HFF-Myc (cell line): ENCODE measurements at regions not wholly inside any gene's neighbourhood (a gene's known extent, or its start where the extent isn't known, plus 50 kb on each side); places are given as distances from the start of the nearest gene placed in this dataset.

ENCODE experiments used
- DNase-seq: peaks from one replicate; pipeline ENCODE4 v3.0.0-alpha.2; 2011; ENCODE audit warnings: low read depth; ENCODE audit errors: extremely low read depth
- H3K4me3 ChIP-seq: replicated peaks from 2 replicates; pipeline ENCODE4 v1.5.1; 2011; ENCODE audit warnings: low read depth, mild to moderate bottlenecking, control low read depth, low read length
- CTCF ChIP-seq: IDR thresholded peaks from 2 replicates; pipeline ENCODE4 v1.5.1; 2012; ENCODE audit warnings: mild to moderate bottlenecking, low read depth, low read length, control low read depth; ENCODE audit errors: missing control alignments

GRCh38 chr2:126778561-126779501 lies 119.9 kb upstream of the TEX51 start:
- DNase-seq, result no peak
- no peak for TF ChIP-seq CTCF
- H3K4me3 ChIP-seq, result no peak overlapping the region

GRCh38 chr2:126781206-126781605 lies 117.5 kb upstream of the TEX51 start:
- no peak for TF ChIP-seq CTCF
- H3K4me3 ChIP-seq, result no peak overlapping the region
- no peak for DNase-seq

GRCh38 chr2:126781806-126782205 lies 116.9 kb upstream of the TEX51 start:
- no peak for TF ChIP-seq CTCF

GRCh38 chr2:126782648-126783047 lies 116.0 kb upstream of the TEX51 start:
- no peak for DNase-seq
- no peak for TF ChIP-seq CTCF

More at GRCh38 chr2:126781806-126782205, 116.9 kb upstream of the TEX51 start:
- H3K4me3 ChIP-seq, result no peak overlapping the region
- DNase-seq, result no peak

GRCh38 chr2:126783341-126783740 lies 115.3 kb upstream of the TEX51 start:
- no peak for TF ChIP-seq CTCF
- H3K4me3 ChIP-seq, result no peak overlapping the region
- DNase-seq, result no peak

More at GRCh38 chr2:126782648-126783047, 116.0 kb upstream of the TEX51 start:
- no peak overlapping the region for H3K4me3 ChIP-seq

GRCh38 chr2:126784045-126784444 lies 114.6 kb upstream of the TEX51 start:
- no peak for DNase-seq
- no peak overlapping the region for H3K4me3 ChIP-seq
- no peak for TF ChIP-seq CTCF
